ENCODE measurements at regions not wholly inside any gene's neighbourhood (a gene's known extent, or its start where the extent isn't known, plus 50 kb on each side); places are given as distances from the start of the nearest gene placed in this dataset.

DNA sequence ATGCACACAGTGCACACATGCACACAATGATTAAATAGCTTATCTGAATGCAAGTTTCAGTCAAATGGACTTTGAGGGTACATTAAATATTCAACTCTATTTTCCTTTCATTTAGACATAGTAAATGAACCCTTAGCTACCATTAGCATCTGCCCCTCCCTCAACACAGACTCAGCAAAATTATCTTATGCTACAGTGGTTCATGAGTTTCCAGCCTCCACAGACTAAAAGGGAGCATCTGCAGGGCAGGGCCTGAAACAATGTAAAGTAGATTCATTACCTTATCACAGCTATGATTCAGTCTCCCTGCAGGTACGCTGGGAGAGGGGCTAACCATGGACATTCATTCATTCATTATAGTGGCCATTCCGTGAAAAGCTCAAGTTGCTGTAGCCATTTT, 329.1 kb downstream of the VGLL3 start:
- no peaks in the 10 kb centered on the region for H3K9me3 ChIP-seq
- TF ChIP-seq POLR2A (IDR thresholded peaks at IDR 0.05): no peak
- TF ChIP-seq, protein P1, sequence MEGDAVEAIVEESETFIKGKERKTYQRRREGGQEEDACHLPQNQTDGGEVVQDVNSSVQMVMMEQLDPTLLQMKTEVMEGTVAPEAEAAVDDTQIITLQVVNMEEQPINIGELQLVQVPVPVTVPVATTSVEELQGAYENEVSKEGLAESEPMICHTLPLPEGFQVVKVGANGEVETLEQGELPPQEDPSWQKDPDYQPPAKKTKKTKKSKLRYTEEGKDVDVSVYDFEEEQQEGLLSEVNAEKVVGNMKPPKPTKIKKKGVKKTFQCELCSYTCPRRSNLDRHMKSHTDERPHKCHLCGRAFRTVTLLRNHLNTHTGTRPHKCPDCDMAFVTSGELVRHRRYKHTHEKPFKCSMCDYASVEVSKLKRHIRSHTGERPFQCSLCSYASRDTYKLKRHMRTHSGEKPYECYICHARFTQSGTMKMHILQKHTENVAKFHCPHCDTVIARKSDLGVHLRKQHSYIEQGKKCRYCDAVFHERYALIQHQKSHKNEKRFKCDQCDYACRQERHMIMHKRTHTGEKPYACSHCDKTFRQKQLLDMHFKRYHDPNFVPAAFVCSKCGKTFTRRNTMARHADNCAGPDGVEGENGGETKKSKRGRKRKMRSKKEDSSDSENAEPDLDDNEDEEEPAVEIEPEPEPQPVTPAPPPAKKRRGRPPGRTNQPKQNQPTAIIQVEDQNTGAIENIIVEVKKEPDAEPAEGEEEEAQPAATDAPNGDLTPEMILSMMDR (IDR thresholded peaks at IDR 0.05): no peak
- no peak for TF ChIP-seq EP300 (IDR thresholded peaks at IDR 0.05)
- DNase-seq (ENCODE audit: low spot score in 2 of 2): no peak
- WGBS, 2 donors: 86 to 95% methylated on average over 2 of the region's 2 CpGs
- H3K27me3 ChIP-seq: no peaks in the 10 kb centered on the region
- no peak overlapping the region for H3K4me3 ChIP-seq
- no peak overlapping the region for H3K27ac ChIP-seq
- H3K36me3 ChIP-seq: no peaks in the 10 kb centered on the region
- no peaks in the 10 kb centered on the region for H3K4me1 ChIP-seq

DNA sequence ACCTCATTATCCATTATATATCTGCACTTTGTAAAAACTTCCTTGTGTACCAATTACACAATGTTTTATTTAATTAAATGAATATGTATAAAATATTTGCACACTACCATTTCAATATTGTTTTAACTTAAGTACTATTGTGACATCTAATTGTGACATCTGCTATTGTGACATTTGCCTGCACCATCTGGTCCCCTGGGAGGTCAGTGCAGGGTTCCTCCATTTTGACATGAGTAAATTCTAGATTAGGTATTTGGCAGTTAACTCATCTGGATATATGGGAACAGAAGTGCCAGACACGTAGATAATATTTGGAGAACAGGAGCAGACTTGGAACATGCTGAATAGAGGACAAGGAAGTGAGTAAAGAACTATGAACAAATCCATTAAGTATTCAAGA, 332.1 kb downstream of the VGLL3 start:
- Histone ChIP-seq H3K4me1 (no peaks in the 10 kb centered on the region), H3K36me3 (no peaks in the 10 kb centered on the region), H3K4me3 (no peak overlapping the region), H3K27me3 (no peaks in the 10 kb centered on the region), H3K9me3 (no peaks in the 10 kb centered on the region), H3K27ac (no peak overlapping the region)
- 73 to 77% methylated on average over 1 of the region's 1 CpG for WGBS, 2 donors
- DNase-seq (ENCODE audit: low spot score in 2 of 2): no peak
- TF ChIP-seq POLR2A (IDR thresholded peaks at IDR 0.05) (no peak), EP300 (IDR thresholded peaks at IDR 0.05) (no peak)
- TF ChIP-seq, protein P1 (IDR thresholded peaks at IDR 0.05): no peak

DNA sequence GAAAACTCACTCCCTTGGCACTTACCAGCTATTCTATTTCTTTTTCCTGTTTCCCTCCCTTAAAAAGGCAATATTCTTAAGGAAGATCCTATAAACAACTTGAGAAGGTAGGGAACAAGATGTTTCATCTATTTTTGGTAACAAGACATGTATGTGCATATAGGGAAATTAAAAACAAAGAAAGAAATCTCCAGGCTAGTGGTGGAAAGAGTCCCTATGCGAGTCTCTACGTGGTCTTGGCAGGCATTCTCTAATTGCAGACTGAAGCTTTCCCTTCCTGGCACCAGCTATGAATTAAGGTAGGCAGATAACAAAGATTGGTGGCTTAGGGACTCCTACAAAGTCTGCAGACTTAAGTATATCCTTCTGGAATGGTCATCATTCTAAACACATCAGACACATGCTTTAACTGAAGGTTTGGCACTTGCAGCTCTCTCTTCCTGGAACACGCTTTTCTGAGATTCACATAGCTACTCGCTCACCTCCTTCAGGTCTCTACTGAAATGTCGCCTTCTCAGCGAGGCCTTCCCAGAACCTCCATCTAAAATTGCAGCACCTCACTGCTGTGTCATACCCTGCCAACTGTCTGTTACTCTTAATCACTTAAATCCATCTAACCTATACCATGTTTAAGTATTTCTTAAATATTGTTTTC, 336.0 kb downstream of the VGLL3 start:
- WGBS, 2 donors: 83 to 85% methylated on average over 6 of the region's 6 CpGs
- Histone ChIP-seq H3K4me3 (no peak overlapping the region), H3K27me3 (no peaks in the 10 kb centered on the region), H3K9me3 (no peaks in the 10 kb centered on the region), H3K4me1 (no peaks in the 10 kb centered on the region), H3K27ac (no peak overlapping the region), H3K36me3 (no peaks in the 10 kb centered on the region)
- TF ChIP-seq, protein P1 (IDR thresholded peaks at IDR 0.05): no peak
- TF ChIP-seq EP300 (IDR thresholded peaks at IDR 0.05): no peak
- no peak for TF ChIP-seq POLR2A (IDR thresholded peaks at IDR 0.05)
- DNase-seq (ENCODE audit: low spot score in 2 of 2): no peak

DNA sequence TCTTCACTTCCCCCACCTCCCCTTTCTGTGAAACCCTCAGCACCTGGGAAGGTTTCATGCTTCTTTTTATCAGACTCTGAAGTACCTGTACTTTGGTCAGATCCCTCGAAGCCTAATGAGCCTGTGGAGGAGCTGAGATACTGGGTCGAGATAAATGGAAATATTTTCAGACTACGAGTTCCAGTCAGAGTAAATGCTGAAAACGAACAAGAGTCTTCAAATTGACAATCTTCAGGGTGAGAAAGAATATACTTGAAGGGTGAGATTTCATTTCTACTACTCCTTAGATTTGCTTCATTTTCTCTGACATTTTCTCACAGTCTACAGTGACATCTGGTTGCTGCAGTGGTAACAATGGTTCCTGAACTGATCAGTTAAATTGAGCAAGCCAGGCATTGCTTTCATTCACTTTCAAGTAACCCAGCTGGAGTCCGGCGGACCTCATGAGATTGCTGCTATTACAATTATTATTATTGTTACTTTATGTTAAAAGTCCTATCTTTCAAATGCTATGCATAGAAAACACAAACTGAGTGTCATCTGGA, 337.2 kb downstream of the VGLL3 start:
- Histone ChIP-seq H3K4me1 (no peaks in the 10 kb centered on the region), H3K9me3 (no peaks in the 10 kb centered on the region), H3K27ac (no peak overlapping the region), H3K36me3 (no peaks in the 10 kb centered on the region), H3K4me3 (no peak overlapping the region), H3K27me3 (no peaks in the 10 kb centered on the region)
- DNase-seq (ENCODE audit: low spot score in 2 of 2): no peak
- TF ChIP-seq EP300 (IDR thresholded peaks at IDR 0.05) (no peak), POLR2A (IDR thresholded peaks at IDR 0.05) (no peak)
- TF ChIP-seq, protein P1 (IDR thresholded peaks at IDR 0.05): no peak
- 63 to 75% methylated on average over 6 of the region's 6 CpGs for WGBS, 2 donors

DNA sequence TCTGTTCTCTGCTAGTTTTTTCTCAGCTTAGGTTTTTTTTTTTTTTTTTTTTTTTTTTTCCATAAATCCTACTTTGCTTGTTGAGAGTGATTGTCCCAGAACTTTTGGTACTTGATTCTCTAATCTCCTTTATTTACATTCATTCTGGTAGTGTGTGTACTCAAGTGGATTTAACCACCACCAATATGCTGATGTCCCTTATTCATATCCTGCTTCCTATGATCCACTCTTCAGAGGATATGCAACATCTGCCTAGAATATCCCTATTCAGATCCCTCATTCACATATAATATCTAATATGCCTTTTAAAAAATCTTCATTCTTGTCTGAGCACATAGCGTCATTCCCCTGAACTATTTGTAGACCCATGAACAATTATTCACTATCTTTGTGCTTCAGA, 342.9 kb downstream of the VGLL3 start:
- TF ChIP-seq, protein P1 (IDR thresholded peaks at IDR 0.05): no peak
- TF ChIP-seq EP300 (IDR thresholded peaks at IDR 0.05): no peak
- WGBS, 2 donors: 80 to 96% methylated on average over 1 of the region's 1 CpG

More for the DNA sequence above, 342.9 kb downstream of the VGLL3 start:
- Histone ChIP-seq H3K4me3 (no peak overlapping the region), H3K36me3 (no peaks in the 10 kb centered on the region), H3K4me1 (no peaks in the 10 kb centered on the region), H3K9me3 (no peaks in the 10 kb centered on the region), H3K27ac (no peak overlapping the region), H3K27me3 (no peaks in the 10 kb centered on the region)
- DNase-seq (ENCODE audit: low spot score in 2 of 2): no peak
